ENCODE measurements at regions not wholly inside any gene's neighbourhood (a gene's known extent, or its start where the extent isn't known, plus 50 kb on each side); places are given as distances from the start of the nearest gene placed in this dataset.

GRCh38 chr5:164844348-164844747, 1338.9 kb downstream of the MAT2B start:
- TF ChIP-seq ATF1 (CRISPR knock-in tag; IDR thresholded peaks at IDR 0.05), result no peak
- TF ChIP-seq, protein P1, sequence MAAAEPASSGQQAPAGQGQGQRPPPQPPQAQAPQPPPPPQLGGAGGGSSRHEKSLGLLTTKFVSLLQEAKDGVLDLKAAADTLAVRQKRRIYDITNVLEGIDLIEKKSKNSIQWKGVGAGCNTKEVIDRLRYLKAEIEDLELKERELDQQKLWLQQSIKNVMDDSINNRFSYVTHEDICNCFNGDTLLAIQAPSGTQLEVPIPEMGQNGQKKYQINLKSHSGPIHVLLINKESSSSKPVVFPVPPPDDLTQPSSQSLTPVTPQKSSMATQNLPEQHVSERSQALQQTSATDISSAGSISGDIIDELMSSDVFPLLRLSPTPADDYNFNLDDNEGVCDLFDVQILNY (CRISPR knock-in tag; IDR thresholded peaks at IDR 0.05), result no peak
- no peak for TF ChIP-seq NFYB (CRISPR knock-in tag; conservative IDR thresholded peaks at IDR 0.05; ENCODE audit: low read depth)
- no peak for TF ChIP-seq KAT7 (CRISPR knock-in tag; IDR thresholded peaks at IDR 0.05; ENCODE audit: borderline replicate concordance)
- TF ChIP-seq FOXP1 (CRISPR knock-in tag; IDR thresholded peaks at IDR 0.05; ENCODE audit: borderline replicate concordance), result no peak
- TF ChIP-seq MYBL2 (CRISPR knock-in tag; IDR thresholded peaks at IDR 0.05), result no peak
- TF ChIP-seq, protein P2, sequence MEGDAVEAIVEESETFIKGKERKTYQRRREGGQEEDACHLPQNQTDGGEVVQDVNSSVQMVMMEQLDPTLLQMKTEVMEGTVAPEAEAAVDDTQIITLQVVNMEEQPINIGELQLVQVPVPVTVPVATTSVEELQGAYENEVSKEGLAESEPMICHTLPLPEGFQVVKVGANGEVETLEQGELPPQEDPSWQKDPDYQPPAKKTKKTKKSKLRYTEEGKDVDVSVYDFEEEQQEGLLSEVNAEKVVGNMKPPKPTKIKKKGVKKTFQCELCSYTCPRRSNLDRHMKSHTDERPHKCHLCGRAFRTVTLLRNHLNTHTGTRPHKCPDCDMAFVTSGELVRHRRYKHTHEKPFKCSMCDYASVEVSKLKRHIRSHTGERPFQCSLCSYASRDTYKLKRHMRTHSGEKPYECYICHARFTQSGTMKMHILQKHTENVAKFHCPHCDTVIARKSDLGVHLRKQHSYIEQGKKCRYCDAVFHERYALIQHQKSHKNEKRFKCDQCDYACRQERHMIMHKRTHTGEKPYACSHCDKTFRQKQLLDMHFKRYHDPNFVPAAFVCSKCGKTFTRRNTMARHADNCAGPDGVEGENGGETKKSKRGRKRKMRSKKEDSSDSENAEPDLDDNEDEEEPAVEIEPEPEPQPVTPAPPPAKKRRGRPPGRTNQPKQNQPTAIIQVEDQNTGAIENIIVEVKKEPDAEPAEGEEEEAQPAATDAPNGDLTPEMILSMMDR (IDR thresholded peaks at IDR 0.05), result no peak
- TF ChIP-seq ATF2 (CRISPR knock-in tag; IDR thresholded peaks at IDR 0.05; ENCODE audit: borderline replicate concordance, low read depth), result no peak
- no peak for TF ChIP-seq SP1 (CRISPR knock-in tag; conservative IDR thresholded peaks at IDR 0.05)
- no peak for TF ChIP-seq SOX15 (CRISPR knock-in tag; IDR thresholded peaks at IDR 0.05)
